OCI-LY1 (cell line): ENCODE measurements at regions not wholly inside any gene's neighbourhood (a gene's known extent, or its start where the extent isn't known, plus 50 kb on each side); places are given as distances from the start of the nearest gene placed in this dataset.

ENCODE experiments used
- H2AFZ ChIP-seq: fragments of 200-600 bp; sonication (generic), shearing (Covaris generic); 2 replicates; pipeline ENCODE4 v1.6.0; 2014; ENCODE audit warnings: antibody characterized with exemption, mild to moderate bottlenecking, low read length
- H3F3A ChIP-seq: fragments of 200-600 bp; sonication (generic), shearing (Covaris generic); 2 replicates; pipeline ENCODE4 v1.6.0; 2014; ENCODE audit warnings: mild to moderate bottlenecking, antibody characterized with exemption, low read length, moderate library complexity; ENCODE audit not compliant: insufficient read depth
- H3K27ac ChIP-seq: fragments of 200-600 bp; sonication (generic); 2 replicates; pipeline ENCODE4 v1.5.1; 2014; ENCODE audit warnings: low read length, mixed run types, mild to moderate bottlenecking, low read depth; ENCODE audit not compliant: poor library complexity, severe bottlenecking
- H3K27me3 ChIP-seq: fragments of 200-600 bp; sonication (generic); 2 replicates; pipeline ENCODE4 v1.6.0; 2014; ENCODE audit warnings: antibody characterized with exemption, mild to moderate bottlenecking, low read length, moderate library complexity; ENCODE audit not compliant: insufficient read depth
- H3K36me3 ChIP-seq: fragments of 200-600 bp; sonication (generic); 2 replicates; pipeline ENCODE4 v1.6.1; 2014; ENCODE audit warnings: mild to moderate bottlenecking, antibody characterized with exemption, low read length, moderate library complexity, mixed read lengths; ENCODE audit not compliant: insufficient read depth
- H3K4me1 ChIP-seq: fragments of 200-600 bp; sonication (generic); 2 replicates; pipeline ENCODE4 v1.5.1; 2014; ENCODE audit warnings: mild to moderate bottlenecking, low read length, moderate library complexity; ENCODE audit not compliant: insufficient read depth, severe bottlenecking
- H3K4me2 ChIP-seq: fragments of 200-600 bp; sonication (generic), shearing (Covaris generic); 2 replicates; pipeline ENCODE4 v1.6.1; 2014; ENCODE audit warnings: low read length
- H3K4me3 ChIP-seq: fragments of 200-600 bp; sonication (generic); 2 replicates; pipeline ENCODE4 v1.5.1; 2014; ENCODE audit warnings: low read length, low read depth, mild to moderate bottlenecking, mixed read lengths; ENCODE audit not compliant: poor library complexity, severe bottlenecking
- H3K79me2 ChIP-seq: fragments of 200-600 bp; shearing (Covaris generic); 2 replicates; pipeline ENCODE4 v1.6.1; 2016; ENCODE audit warnings: mixed run types, low read length, mixed read lengths; ENCODE audit not compliant: insufficient read depth
- H3K9ac ChIP-seq: fragments of 200-600 bp; sonication (generic), shearing (Covaris generic); 2 replicates; pipeline ENCODE4 v1.6.1; 2014; ENCODE audit warnings: mild to moderate bottlenecking, low read length, mixed read lengths
- H3K9me2 ChIP-seq: fragments of 200-600 bp; sonication (generic), shearing (Covaris generic); 2 replicates; pipeline ENCODE4 v1.6.1; 2014; ENCODE audit warnings: low read depth, mild to moderate bottlenecking, low read length, mixed read lengths
- H3K9me3 ChIP-seq: fragments of 200-600 bp; shearing (Covaris generic); 2 replicates; pipeline ENCODE4 v1.6.1; 2014; ENCODE audit warnings: low read length, mixed read lengths
- H4K20me1 ChIP-seq: fragments of 200-600 bp; sonication (generic), shearing (Covaris generic); 2 replicates; pipeline ENCODE4 v1.6.0; 2016; ENCODE audit warnings: mild to moderate bottlenecking, low read length; ENCODE audit not compliant: insufficient read depth
- EZH2 ChIP-seq: fragments of 200-600 bp; sonication (generic), shearing (Covaris generic); IDR thresholded peaks from 2 replicates; pipeline ENCODE4 v1.8.0; 2017; ENCODE audit warnings: borderline replicate concordance, mixed run types, mild to moderate bottlenecking, antibody characterized with exemption, low read length, moderate library complexity, mixed read lengths
- TF ChIP-seq, protein P1 (sequence below): fragments of 200-600 bp; sonication (generic), shearing (Covaris generic); IDR thresholded peaks from 2 replicates; pipeline ENCODE4 v1.5.1; 2017; ENCODE audit warnings: mild to moderate bottlenecking, antibody characterized with exemption, low read length, moderate library complexity, mixed read lengths

DNA sequence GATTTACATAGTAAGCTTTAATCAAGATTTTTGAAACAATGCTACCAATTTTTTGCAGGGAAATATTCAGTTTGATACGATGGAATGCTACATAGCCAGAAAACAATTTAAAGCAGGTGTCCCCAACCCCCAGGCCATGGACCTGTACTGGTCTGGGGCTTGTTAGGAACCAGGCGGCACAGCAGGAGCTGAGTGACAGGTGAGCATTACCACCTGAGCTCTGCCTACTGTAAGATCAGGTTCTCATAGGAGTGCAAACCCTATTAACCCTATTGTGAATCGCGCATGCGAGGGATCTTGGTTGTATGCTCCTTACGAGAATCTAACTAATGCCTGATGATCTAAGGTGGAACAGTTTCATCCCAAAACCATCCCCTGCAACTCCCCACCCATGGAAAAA is 322.6 kb upstream of the NECTIN3 start:
- Histone ChIP-seq H3K4me3 (no peak overlapping the region), H2AFZ (no peak overlapping the region), H3K27ac (no peak overlapping the region), H3K9me3 (no peaks in the 10 kb centered on the region), H3K27me3 (no peaks in the 10 kb centered on the region), H4K20me1 (no peaks in the 10 kb centered on the region), H3K4me2 (no peak overlapping the region), H3K9me2 (no peaks in the 10 kb centered on the region), H3K79me2 (no peaks in the 10 kb centered on the region), H3K9ac (no peak overlapping the region), H3F3A (no peaks in the 10 kb centered on the region), H3K4me1 (no peaks in the 10 kb centered on the region), H3K36me3 (no peaks in the 10 kb centered on the region)
- no peak for TF ChIP-seq EZH2
- TF ChIP-seq, protein P1, sequence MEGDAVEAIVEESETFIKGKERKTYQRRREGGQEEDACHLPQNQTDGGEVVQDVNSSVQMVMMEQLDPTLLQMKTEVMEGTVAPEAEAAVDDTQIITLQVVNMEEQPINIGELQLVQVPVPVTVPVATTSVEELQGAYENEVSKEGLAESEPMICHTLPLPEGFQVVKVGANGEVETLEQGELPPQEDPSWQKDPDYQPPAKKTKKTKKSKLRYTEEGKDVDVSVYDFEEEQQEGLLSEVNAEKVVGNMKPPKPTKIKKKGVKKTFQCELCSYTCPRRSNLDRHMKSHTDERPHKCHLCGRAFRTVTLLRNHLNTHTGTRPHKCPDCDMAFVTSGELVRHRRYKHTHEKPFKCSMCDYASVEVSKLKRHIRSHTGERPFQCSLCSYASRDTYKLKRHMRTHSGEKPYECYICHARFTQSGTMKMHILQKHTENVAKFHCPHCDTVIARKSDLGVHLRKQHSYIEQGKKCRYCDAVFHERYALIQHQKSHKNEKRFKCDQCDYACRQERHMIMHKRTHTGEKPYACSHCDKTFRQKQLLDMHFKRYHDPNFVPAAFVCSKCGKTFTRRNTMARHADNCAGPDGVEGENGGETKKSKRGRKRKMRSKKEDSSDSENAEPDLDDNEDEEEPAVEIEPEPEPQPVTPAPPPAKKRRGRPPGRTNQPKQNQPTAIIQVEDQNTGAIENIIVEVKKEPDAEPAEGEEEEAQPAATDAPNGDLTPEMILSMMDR, result no peak

- Histone ChIP-seq H3K36me3 (no peaks in the 10 kb centered on the region), H2AFZ (no peak overlapping the region), H3K9me3 (no peaks in the 10 kb centered on the region), H3K4me1 (no peaks in the 10 kb centered on the region), H3K27me3 (no peaks in the 10 kb centered on the region), H3F3A (no peaks in the 10 kb centered on the region), H3K79me2 (no peaks in the 10 kb centered on the region), H3K9me2 (no peaks in the 10 kb centered on the region), H4K20me1 (no peaks in the 10 kb centered on the region), H3K9ac (no peak overlapping the region), H3K4me3 (no peak overlapping the region), H3K4me2 (no peak overlapping the region), H3K27ac (no peak overlapping the region)
- TF ChIP-seq, protein P1, result no peak
- no peak for TF ChIP-seq EZH2
Measured at GRCh38 chr3:110750201-110750600, 321.4 kb upstream of the NECTIN3 start.

- Histone ChIP-seq H3K27me3 (no peaks in the 10 kb centered on the region), H3K79me2 (no peaks in the 10 kb centered on the region), H3K27ac (no peak overlapping the region), H2AFZ (no peak overlapping the region), H3F3A (no peaks in the 10 kb centered on the region), H3K9me3 (no peaks in the 10 kb centered on the region), H3K4me3 (no peak overlapping the region), H3K9ac (no peak overlapping the region), H3K9me2 (no peaks in the 10 kb centered on the region), H4K20me1 (no peaks in the 10 kb centered on the region), H3K4me1 (no peaks in the 10 kb centered on the region), H3K36me3 (no peaks in the 10 kb centered on the region), H3K4me2 (no peak overlapping the region)
- TF ChIP-seq, protein P1, result no peak
- TF ChIP-seq EZH2, result no peak
Measured at GRCh38 chr3:110752307-110752706, 319.3 kb upstream of the NECTIN3 start.
